ENCODE measurements at regions not wholly inside any gene's neighbourhood (a gene's known extent, or its start where the extent isn't known, plus 50 kb on each side); places are given as distances from the start of the nearest gene placed in this dataset.
"Not testable (repeated sequence)": the region's sequence is repeated elsewhere in the genome, so short reads cannot be mapped to it uniquely, and the experiment has no call there.

DNA sequence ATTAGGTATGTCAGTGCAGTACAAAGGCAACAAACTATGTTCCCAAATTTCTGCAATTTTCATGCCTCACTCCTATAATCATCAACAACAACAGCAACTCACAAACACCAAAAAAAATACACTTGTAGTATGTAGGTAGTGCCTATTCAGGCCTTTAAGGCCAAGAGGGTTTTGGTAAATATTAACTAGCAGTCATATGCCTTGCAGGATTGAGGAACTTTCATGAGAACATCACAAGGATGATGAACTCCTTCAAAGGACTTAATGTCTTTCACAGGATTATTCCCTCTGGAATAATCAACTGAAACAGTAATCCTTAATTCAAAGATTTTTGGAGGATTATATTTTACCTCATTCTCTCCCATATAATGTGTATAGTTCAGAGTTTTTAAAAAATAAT, 293.8 kb downstream of the NOVA1 start:
- DNase-seq (ENCODE audit: low spot score) = no peak

DNA sequence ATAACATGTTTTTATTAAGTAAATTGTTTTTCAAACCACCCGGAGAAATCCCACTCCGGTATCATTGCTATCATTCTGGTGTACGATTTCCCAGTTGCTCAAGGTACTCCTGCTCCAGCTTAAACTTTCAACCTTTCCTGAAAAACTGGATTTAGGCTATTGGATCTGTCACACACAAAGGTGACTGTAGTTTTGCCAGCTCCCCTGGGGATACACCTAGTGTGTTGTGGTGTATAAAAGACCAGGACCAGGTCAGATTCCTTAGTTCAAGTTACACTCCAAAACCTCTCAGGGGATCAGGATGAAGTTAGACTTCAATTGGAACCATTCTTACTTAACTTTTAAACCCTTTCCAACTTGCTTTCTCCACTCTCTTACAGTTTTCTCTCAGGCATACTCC, 303.9 kb downstream of the NOVA1 start:
- no peak for DNase-seq (ENCODE audit: low spot score)

DNA sequence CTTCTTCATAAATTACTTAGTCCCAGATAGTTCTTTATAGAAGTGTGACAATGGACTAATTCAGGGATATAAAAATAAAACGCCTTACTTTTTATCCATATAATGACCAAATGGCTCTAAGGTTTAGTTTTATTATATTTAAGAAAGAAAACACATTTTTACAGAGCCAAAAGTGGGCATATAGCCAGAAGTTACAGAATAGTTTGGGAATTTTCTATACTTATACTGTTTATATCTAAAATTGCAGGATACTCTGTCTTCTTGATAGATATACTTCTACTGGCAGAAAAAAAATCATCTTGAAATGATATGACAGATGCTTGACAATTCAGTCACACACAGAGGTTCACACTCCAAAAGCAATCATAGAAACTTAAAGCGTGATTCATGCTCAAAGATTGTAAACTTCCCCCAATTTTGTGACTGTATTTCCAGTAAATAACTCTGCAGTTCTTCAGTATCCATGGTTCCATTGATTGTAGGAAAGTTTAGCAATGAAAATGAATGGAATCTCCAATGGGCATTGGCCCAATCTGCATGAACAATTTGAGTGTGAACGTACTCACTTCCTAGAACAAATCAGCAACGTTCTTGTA, 307.8 kb downstream of the NOVA1 start:
- no peak for DNase-seq (ENCODE audit: low spot score)

DNA sequence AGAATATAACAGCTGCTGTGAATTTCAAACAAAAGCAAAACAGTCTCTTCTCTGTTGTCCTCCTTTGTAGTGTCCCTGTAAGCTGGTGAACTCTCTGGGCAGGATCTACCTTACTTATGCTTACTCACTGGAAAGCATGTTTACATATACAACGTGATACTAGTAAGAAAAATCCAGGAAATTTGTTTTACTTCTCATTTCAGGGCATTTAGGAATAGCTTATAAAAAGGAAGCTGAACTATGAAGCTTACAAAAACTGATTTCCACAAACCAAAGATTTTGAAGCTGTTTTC, 311.0 kb downstream of the NOVA1 start:
- no peak for DNase-seq (ENCODE audit: low spot score)

DNA sequence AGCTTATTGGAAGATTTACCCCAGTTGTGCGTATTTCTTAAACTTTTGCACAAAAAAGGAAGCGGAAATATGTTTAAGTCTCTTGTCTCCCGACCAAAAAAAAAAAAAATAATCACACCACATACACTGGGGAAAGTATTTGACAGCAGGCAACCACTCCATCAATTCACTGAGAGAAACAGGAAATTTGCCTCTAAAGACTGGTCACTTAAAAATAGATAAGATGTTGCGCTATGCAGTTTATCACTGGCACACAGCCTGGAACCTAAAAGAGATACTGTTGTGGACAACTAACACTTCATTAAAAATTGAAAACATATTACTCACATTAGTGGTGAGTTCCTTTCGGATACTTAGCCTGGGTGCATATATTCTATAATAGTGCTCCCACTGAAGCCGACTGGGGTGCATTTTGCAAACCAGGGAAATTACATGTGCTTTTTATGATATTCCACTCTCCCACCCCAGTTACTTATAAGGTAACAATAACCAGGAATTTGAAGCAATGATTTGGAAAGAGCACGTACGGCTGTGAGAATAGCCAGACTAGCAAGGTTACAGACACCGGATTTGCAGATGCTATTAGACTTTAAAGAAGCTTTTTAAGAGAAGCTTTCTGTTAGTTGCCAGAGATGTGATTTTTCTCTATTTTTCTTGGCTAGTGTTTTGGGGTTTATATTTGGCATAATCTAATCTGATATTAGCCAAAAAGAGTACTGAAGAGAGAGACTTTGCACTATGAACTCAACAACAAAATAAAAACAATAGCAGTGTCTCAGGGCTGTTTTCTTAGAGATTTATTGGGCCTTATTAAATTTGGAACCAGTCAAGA, 311.5 kb downstream of the NOVA1 start:
- DNase-seq (ENCODE audit: low spot score) = no peak

DNA sequence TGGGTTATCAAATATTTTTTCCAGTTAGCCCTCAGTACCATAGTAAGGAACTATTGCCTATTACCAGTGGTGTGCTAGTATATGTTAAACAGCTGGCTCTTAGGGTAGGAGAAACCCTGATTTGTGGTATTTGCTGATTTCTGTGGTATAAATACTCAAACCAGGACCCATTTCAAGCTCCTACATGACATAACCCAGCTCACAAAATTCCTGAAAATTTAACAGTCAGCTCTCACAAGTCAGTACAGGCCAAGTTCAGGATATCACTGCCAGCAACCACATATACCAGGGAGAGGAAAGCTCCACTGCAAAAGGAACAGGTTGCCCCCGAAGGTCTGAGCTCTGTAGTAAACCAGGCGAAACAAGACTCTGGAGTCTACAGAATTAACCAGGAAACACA, 315.3 kb downstream of the NOVA1 start:
- no peak for DNase-seq (ENCODE audit: low spot score)

DNA sequence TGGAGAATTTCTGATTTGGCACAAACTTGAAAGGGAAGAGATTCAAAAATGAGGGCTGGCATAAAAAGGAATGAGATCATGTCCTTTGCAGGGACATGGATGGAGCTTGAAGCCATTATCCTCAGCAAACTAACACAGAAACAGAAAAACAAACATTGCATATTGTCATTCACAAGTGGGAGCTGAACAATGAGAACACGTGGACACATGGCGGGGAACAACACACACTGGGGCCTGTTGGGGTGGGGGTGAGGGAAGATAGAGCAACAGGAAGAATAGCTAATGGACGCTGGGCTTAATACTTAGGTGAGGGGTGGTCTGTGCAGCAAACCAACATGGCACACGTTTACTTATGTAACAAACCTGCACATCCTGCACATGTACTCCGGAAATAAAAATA, 315.8 kb downstream of the NOVA1 start:
- DNase-seq (ENCODE audit: low spot score) = not testable (repeated sequence)

DNA sequence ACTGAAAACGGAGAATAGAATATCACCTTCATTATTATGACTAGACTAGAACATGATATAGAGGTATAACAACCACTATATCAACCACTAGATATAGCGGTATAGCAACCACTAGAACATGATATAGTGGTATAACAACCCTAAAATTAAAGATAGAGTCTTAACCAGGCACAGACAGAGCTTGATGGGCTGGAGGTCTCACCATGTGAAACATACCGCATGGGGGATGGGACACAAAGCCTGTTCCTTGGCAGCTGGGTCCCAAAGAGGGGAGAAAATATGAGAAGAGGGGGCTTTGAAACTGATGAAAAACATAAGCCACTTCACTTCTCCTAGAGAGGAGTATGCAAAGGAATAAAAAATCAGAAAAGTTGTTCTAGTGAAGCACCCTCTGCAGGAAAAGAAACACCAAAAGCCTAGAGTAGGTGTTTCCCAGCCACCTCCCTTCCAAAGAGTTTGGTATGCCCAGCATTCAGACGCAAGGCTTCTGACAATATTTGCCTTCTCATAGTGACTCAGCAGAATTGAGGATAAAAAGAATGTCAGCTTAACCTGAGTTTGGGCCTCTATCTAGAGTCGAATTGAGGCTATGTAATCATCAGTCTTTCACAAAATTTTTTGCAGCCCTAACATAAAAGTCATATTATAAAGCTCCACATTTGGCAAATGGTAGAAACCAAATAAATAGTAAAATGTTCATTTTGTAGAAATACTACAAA, 316.4 kb downstream of the NOVA1 start:
- DNase-seq (ENCODE audit: low spot score) = no peak

DNA sequence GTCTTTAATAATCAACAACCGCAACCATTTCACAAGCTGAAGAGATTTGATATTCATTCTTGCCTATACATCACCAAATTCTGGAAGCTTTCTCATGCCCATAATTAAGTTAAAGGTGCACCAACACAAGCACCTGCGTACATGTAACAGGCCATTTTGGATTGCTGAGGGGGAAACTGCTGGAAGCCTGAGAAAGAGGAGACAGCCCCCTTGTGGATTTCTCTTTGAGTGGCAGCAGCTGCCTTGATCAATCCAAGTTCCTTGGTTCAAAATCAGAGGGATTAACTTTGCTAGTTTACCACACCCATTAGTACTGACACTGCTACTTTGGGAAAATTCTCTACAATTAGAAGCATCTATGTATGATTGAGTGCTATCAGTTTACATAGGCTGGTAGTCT, 321.1 kb downstream of the NOVA1 start:
- DNase-seq (ENCODE audit: low spot score) = peak; percentile 50

DNA sequence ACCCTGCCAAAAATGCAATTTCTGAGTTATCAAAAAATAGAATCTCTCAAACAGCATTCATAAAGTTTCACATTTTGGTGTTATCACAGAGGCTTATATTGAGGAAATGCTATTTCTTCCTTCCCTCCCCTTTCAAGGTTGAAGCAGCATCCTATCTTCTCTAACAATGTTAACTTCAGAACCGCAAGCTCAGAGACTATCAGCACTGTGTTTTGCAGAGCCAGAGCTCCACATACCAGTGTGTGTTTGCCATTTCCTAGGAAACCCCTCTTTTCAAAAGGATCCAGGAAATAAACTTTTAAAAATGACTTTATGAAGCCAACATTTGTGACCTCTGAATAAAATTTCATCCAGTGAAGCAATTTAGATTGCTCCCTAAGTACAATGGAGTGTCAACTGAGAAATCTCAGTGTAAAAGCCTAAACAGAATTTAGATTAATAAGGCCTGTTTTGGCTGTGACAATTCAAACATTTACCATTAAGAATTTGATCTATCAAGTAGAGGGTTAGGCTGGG, 332.6 kb downstream of the NOVA1 start:
- no peak for DNase-seq (ENCODE audit: low spot score)

DNA sequence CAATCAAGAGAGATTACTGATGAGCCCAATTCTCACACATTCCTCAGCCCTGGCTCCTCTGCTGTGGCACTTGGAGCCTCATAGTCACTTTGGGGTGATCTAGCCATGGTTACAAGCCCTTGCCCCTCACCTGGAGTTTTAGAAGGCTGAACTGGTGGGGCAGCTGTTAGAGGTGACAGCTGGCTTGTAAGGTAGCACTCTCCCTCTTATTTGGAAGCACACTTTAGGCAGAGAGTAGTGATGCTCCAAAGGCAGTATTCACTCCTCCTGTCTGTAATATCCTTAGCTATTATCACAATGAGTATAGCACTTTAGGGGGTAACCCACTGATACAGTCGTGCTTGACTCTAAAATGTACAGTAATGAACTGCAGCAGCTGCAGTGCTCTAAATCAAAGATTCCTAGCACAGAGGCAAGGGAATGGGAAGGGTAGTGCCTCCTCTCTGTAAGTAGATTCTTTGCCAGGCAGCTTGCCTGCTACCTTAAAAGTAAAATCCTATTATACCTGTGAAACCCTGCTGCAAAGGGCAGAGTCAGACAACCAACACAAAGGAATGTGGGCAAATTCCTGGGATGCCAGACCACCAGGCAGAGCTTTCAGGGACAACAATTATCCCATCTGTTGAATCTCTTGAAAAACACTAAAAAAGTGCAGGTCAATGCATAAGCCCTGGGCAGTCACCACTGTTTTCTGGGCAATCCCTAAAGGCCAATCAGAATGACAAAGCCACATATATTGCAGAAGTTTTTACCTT, 336.3 kb downstream of the NOVA1 start:
- peak; percentile 51 for DNase-seq (ENCODE audit: low spot score)

DNA sequence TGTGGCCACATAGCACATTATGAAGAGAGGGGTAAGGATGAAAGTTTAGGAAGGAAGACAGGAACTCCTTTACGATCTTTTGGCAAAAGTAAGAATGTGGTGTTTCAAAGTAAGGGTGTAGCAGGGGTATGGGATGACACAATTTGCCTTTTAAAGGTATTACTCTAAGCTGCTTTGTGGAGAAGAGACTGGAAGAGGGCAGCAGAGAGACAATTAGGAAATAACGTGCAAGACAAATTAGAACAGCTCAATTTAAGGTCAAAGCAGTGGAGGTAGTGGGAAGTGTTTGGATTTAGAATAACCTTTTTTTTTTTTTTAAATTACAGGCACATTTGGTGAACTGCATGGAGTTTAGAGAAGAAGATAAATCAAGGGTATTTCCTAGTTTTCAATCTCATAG, 342.6 kb downstream of the NOVA1 start:
- DNase-seq (ENCODE audit: low spot score) = no peak

DNA sequence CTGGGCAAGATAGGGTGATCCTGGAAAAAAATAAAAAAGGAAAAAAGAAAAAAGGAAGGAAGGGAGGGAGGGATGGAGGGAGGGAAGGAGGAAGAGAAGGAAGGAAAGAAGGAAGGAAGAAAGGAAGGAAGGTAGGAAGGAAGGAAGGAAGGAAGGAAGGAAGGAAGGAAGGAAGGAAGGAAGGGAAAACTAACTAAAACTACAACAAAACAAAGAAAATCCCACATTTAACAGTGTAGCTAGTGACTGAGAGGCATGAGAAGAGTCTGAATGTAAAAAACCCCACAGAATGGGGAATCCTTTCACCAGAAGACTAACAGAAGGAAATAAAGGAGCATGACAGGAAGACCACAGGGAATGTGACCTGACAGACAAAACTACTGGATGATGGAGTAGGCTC, 345.7 kb downstream of the NOVA1 start:
- no peak for DNase-seq (ENCODE audit: low spot score)

DNA sequence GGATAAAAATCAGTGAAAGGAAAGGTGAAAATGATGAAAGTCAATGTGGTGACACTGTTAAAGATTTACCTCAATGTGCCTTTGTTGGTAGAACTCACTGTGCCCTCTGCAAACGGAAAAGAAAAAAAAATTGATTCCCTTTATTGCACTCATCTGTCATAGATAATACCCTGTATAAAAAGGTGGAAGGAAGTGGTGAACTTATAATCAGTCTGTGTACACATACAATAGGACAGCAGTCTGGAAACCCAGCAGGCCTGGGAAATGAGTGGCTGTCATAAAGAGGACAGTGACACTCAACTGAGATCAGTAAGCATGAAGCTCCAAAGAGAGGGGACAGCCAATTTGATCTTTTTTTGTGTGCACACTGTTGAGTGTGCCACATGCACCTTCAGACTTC, 364.7 kb downstream of the NOVA1 start:
- no peak for DNase-seq (ENCODE audit: low spot score)

DNA sequence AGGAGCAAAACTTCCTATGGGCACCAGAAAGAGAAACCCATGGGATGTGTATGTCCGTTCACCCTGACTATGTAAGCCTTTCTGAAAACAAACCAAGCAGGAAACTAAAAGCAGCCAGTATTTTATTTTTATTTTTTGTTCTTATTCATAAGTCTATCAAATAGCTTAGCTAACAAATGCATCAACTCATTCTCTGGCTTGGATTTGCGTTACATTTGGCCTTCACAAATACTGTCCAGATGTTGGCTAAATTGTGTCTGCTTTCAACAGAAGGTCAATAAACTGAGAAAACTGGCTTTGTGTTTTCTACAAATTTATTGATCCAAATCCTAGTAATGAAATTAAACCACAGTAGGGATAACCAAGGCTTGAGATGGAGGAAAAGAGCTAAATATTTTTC, 379.0 kb downstream of the NOVA1 start:
- no peak for DNase-seq (ENCODE audit: low spot score)

DNA sequence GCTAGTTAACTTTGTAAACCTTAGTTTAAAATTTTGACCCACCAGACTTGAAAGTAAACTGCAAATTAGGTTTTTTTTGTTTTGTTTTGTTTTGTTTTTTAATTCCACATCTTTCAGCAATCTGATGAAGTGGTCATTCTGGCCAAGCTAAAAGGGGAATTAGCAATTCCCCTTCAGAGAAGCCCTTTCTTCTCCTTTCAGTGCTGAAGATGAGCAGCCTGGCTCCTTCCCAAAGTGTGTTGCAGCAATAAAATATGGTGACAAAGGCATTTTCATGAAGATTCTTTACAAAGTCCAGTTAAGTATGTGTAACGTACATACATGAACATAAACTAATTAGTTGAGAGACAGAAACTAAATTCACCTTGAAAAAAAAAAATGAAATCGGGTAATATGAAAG, 380.1 kb downstream of the NOVA1 start:
- no peak for DNase-seq (ENCODE audit: low spot score)

DNA sequence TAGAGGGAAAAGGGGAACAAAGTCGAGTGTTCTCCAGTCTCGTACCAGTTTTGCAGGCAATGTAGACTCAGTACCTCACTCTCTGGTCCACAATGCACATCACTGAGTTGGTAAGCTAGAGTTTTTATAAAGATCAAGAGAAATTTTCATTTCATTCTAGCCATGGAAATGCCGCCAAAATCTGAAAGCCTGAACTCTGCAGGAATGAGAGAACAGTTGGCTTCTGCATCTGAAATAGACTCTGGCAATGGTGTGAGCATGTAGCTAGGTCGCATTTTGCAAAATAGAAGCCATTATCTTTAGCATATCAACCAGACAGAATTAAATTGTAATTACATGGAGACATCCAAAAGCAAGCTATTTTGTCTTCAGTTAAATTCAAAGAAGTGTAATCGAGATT, 381.0 kb downstream of the NOVA1 start:
- DNase-seq (ENCODE audit: low spot score) = no peak

DNA sequence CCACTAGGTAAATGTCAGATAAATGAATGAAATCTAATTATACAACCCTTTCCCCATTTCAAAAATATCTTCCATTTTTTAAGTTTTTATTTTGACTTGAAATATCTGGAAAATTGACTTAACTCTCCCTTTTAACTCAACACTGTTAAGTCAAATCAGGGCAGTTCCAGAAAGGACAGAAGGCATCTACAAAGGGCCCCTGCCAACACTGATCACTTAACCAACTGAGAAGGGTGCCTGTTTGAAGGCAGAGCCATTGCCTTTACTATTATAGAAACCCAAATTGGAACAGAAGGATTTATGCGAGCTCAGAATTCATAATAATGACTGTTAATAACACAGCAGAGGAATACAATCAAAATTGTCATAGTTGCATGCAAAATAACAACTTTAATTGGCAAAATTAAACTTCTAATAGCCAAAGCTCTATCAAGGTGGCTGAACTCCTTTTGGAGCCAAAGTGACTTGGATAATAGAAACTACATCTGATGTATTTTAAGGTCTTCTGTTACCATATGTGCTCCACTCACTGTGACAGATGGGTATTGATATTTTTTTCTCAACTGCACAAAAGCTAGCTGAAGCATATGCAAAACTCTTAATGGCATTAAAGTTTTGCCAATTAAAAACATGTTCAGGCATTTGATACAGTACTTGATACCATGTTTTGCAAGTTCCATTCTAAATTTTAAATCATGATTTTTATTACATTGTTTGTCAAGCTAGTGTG, 383.8 kb downstream of the NOVA1 start:
- DNase-seq (ENCODE audit: low spot score) = no peak

DNA sequence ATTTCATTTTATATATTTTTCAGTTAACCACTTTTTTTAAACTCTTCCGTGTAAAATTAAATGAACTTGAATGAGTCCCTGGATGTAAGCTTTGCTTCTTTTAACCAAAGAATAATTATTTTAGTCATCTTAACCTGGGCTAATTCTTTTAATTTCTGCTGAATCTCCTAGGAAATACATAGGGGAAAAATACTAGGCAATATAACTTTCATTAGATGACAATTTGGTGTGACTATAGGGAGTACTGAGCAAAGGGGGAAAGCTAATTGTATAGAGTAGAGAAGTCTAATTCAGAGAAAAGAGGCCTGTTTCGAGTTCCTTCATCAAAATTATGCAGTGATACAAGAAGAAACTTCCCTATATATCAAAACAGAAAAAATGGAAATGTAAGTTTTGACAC, 388.1 kb downstream of the NOVA1 start:
- DNase-seq (ENCODE audit: low spot score) = no peak

DNA sequence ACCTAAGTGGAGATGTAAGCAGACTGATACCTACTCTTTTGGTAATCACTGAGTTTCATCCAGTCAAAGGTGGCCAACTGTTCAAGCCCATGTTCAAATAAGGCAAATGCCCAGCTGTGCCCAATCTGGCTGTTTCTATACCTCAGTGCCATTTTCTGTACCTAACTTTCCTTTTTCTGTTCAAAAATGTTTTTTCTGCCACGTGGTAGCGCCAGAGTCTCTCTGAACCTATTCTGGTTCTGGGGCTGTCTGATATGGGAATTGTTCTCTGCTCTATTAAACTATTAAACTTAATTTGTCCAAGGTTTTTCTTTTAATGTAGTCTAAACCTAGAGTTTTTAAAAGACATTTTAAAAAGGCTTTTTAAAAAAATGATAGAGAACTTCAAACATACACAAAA, 391.2 kb downstream of the NOVA1 start:
- DNase-seq (ENCODE audit: low spot score) = no peak

DNA sequence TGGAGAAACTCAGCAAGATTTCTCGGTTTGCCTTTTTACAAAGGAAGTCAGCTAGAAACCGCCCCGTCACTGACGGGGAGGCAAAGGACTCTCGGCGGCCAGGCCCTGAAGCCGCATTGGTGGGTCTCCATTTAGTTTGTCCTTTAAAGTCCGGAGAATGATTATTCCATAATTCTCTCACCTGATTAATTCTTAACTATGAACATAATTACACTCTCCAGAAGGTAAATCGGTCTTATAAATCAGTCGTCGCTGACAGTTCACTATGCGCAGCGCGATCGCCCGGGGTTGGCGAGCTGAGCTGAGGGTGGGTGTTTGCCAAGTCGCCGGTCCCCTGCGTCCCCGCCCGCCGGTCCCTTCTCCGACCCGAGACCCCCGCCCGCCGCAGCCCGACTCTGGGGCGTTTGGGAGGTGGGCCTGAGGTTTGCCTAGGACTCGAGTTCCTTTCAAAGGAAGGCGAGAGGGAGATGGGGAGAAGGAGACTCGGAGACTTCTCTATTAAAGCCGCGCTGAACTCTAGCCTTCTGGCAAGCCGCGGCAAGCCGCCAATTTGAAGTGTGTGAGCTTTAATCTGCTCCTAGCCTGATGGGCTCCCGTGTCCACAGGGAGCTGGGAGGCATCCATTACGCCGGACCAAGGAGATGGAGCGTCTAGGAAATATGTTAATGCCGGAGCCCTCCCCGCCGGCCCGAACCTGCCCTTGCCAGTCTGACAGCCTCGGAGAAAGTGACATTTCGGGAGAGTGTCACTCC, 392.9 kb downstream of the NOVA1 start:
- DNase-seq (ENCODE audit: low spot score) = peak; percentile 76

Data from ecto neural progenitor cell (in vitro differentiated cells).